ENCODE measurements at regions not wholly inside any gene's neighbourhood (a gene's known extent, or its start where the extent isn't known, plus 50 kb on each side); places are given as distances from the start of the nearest gene placed in this dataset.

DNA sequence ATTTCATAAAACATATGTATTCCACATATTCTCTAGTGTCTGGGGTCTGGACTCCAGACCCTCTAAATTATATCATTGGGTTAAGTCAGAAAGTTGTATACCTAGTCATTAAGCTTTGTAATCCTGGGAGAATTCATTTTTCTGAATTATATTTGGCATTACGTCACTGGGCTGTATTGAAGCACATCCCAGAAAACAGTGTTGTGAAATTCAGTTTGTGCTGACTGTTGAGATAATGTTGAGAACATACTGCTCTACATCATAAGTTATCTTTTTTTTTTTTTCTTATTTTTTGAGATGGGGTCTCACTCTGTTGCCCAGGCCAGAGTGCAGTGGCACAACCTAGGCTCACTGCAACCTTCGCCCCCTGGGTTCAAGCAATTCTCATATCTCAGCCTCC lies 153.1 kb upstream of the STT3B start:
- H2AFZ ChIP-seq (ENCODE audit: low read depth, low read length) = no peak overlapping the region
- WGBS = 75% methylated on average over 1 of the region's 2 CpGs
- H3K4me1 ChIP-seq (ENCODE audit: control insufficient read depth, insufficient read depth, low read depth, low read length) = no peaks in the 10 kb centered on the region
- no peak overlapping the region for H3K23ac ChIP-seq (ENCODE audit: low read length in 2 of 2)
- H3K9ac ChIP-seq (ENCODE audit: low read length) = no peak overlapping the region
- no peaks in the 10 kb centered on the region for H3K27me3 ChIP-seq (ENCODE audit: control insufficient read depth in 1 of 2, insufficient read depth in 1 of 2, low read length in 2 of 2)
- no peak overlapping the region for H2BK15ac ChIP-seq (ENCODE audit: low read depth, poor library complexity, severe bottlenecking)
- no peak overlapping the region for H4K91ac ChIP-seq (ENCODE audit: low read length)
- H2BK5ac ChIP-seq (ENCODE audit: low read depth, low read length, poor library complexity, severe bottlenecking) = no peak overlapping the region
- no peak overlapping the region for H3K4me3 ChIP-seq (ENCODE audit: insufficient read depth in 1 of 2, low read depth in 1 of 2, low read length in 2 of 2)
- H3K14ac ChIP-seq (ENCODE audit: low read length in 2 of 2) = no peak overlapping the region
- no peak overlapping the region for H2BK12ac ChIP-seq (ENCODE audit: low read length in 2 of 2)
- no peak overlapping the region for H4K8ac ChIP-seq (ENCODE audit: low read length)
- no peaks in the 10 kb centered on the region for H3K79me1 ChIP-seq (replicated peaks; ENCODE audit: low read length, poor library complexity, severe bottlenecking)
- no peak for DNase-seq
- no peak overlapping the region for H3K18ac ChIP-seq (ENCODE audit: low read depth in 1 of 2, low read length in 2 of 2)
- H3K4ac ChIP-seq (ENCODE audit: low read depth in 1 of 2, low read length in 2 of 2) = no peak overlapping the region
- no peak overlapping the region for H2AK5ac ChIP-seq (ENCODE audit: low read length, severe bottlenecking)
- H3K27ac ChIP-seq (ENCODE audit: low read length, poor library complexity, severe bottlenecking) = no peak overlapping the region
- no peaks in the 10 kb centered on the region for H3K9me3 ChIP-seq (ENCODE audit: control insufficient read depth, low read length)
- H2BK120ac ChIP-seq (ENCODE audit: low read depth, low read length) = no peak overlapping the region
- no peaks in the 10 kb centered on the region for H3K36me3 ChIP-seq (ENCODE audit: control insufficient read depth in 1 of 2, insufficient read depth in 2 of 2, low read depth in 1 of 2, low read length in 2 of 2)
- no peak overlapping the region for H3K4me2 ChIP-seq (ENCODE audit: low read length, poor library complexity, severe bottlenecking)

DNA sequence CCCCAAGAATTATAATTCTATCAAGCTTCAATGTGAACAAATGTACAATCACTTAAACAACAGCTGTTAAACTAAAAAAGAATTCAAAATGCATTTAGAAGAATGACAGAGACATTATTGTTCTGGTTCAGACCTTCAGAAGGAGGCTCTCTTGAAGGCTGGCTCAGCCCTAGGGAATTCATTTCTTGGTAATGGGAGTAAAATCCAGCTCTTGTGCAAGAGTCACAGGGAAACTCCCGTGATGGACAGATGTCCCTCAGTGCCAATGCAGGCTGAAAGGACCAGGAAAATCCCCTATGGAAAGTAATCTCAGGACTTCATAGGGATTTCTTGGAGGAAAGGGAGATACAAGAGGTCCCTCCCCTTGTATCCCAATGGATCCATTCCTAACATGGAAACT lies 149.9 kb upstream of the STT3B start:
- no peak overlapping the region for H4K8ac ChIP-seq (ENCODE audit: low read length)
- no peaks in the 10 kb centered on the region for H3K79me1 ChIP-seq (replicated peaks; ENCODE audit: low read length, poor library complexity, severe bottlenecking)
- 89% methylated on average over 1 of the region's 1 CpG for WGBS
- no peak overlapping the region for H3K14ac ChIP-seq (ENCODE audit: low read length in 2 of 2)
- H3K18ac ChIP-seq (ENCODE audit: low read depth in 1 of 2, low read length in 2 of 2) = no peak overlapping the region
- H3K9ac ChIP-seq (ENCODE audit: low read length) = no peak overlapping the region
- no peak overlapping the region for H3K27ac ChIP-seq (ENCODE audit: low read length, poor library complexity, severe bottlenecking)
- H2BK5ac ChIP-seq (ENCODE audit: low read depth, low read length, poor library complexity, severe bottlenecking) = no peak overlapping the region
- H2BK12ac ChIP-seq (ENCODE audit: low read length in 2 of 2) = no peak overlapping the region
- H3K4me2 ChIP-seq (ENCODE audit: low read length, poor library complexity, severe bottlenecking) = no peak overlapping the region
- H4K91ac ChIP-seq (ENCODE audit: low read length) = no peak overlapping the region
- no peak overlapping the region for H2AK5ac ChIP-seq (ENCODE audit: low read length, severe bottlenecking)
- no peak overlapping the region for H2AFZ ChIP-seq (ENCODE audit: low read depth, low read length)
- no peak overlapping the region for H3K4me3 ChIP-seq (ENCODE audit: insufficient read depth in 1 of 2, low read depth in 1 of 2, low read length in 2 of 2)
- no peak overlapping the region for H3K4ac ChIP-seq (ENCODE audit: low read depth in 1 of 2, low read length in 2 of 2)
- H3K9me3 ChIP-seq (ENCODE audit: control insufficient read depth, low read length) = no peaks in the 10 kb centered on the region
- H3K36me3 ChIP-seq (ENCODE audit: control insufficient read depth in 1 of 2, insufficient read depth in 2 of 2, low read depth in 1 of 2, low read length in 2 of 2) = no peaks in the 10 kb centered on the region
- H3K23ac ChIP-seq (ENCODE audit: low read length in 2 of 2) = no peak overlapping the region
- H3K27me3 ChIP-seq (ENCODE audit: control insufficient read depth in 1 of 2, insufficient read depth in 1 of 2, low read length in 2 of 2) = no peaks in the 10 kb centered on the region
- H2BK15ac ChIP-seq (ENCODE audit: low read depth, poor library complexity, severe bottlenecking) = no peak overlapping the region
- H2BK120ac ChIP-seq (ENCODE audit: low read depth, low read length) = no peak overlapping the region
- no peaks in the 10 kb centered on the region for H3K4me1 ChIP-seq (ENCODE audit: control insufficient read depth, insufficient read depth, low read depth, low read length)
- DNase-seq = no peak

DNA sequence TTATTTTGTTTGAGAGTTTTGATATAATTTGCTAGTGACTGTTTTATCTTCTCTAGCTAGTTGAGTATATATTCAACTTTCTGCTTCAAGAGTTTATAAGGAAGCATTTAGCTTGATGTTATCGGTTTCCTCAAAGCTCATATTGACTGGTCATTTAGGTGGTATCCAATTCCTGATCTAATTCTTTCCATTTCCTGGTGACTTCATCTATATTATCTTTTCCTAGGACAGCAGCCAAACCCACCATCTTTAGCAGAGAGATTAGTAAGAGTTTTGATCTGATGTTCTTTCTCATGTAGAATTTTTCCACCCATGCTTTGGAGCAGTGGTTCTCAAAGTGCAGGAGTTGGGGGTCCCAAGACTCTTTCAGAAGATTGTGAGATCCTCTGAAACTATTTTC lies 148.6 kb upstream of the STT3B start:
- no peak for DNase-seq
- no peak overlapping the region for H3K14ac ChIP-seq (ENCODE audit: low read length in 2 of 2)
- H3K4ac ChIP-seq (ENCODE audit: low read depth in 1 of 2, low read length in 2 of 2) = no peak overlapping the region
- H2BK12ac ChIP-seq (ENCODE audit: low read length in 2 of 2) = no peak overlapping the region
- no peak overlapping the region for H2BK5ac ChIP-seq (ENCODE audit: low read depth, low read length, poor library complexity, severe bottlenecking)
- H3K9me3 ChIP-seq (ENCODE audit: control insufficient read depth, low read length) = no peaks in the 10 kb centered on the region
- H3K23ac ChIP-seq (ENCODE audit: low read length in 2 of 2) = no peak overlapping the region
- no peak overlapping the region for H2BK120ac ChIP-seq (ENCODE audit: low read depth, low read length)
- H3K79me1 ChIP-seq (replicated peaks; ENCODE audit: low read length, poor library complexity, severe bottlenecking) = no peaks in the 10 kb centered on the region
- no peak overlapping the region for H2AK5ac ChIP-seq (ENCODE audit: low read length, severe bottlenecking)
- no peak overlapping the region for H3K4me3 ChIP-seq (ENCODE audit: insufficient read depth in 1 of 2, low read depth in 1 of 2, low read length in 2 of 2)
- no peak overlapping the region for H2AFZ ChIP-seq (ENCODE audit: low read depth, low read length)
- no peaks in the 10 kb centered on the region for H3K36me3 ChIP-seq (ENCODE audit: control insufficient read depth in 1 of 2, insufficient read depth in 2 of 2, low read depth in 1 of 2, low read length in 2 of 2)
- no peak overlapping the region for H2BK15ac ChIP-seq (ENCODE audit: low read depth, poor library complexity, severe bottlenecking)
- H3K27me3 ChIP-seq (ENCODE audit: control insufficient read depth in 1 of 2, insufficient read depth in 1 of 2, low read length in 2 of 2) = no peaks in the 10 kb centered on the region
- H3K4me1 ChIP-seq (ENCODE audit: control insufficient read depth, insufficient read depth, low read depth, low read length) = no peaks in the 10 kb centered on the region
- H3K4me2 ChIP-seq (ENCODE audit: low read length, poor library complexity, severe bottlenecking) = no peak overlapping the region
- no peak overlapping the region for H3K18ac ChIP-seq (ENCODE audit: low read depth in 1 of 2, low read length in 2 of 2)
- H3K9ac ChIP-seq (ENCODE audit: low read length) = no peak overlapping the region
- no peak overlapping the region for H3K27ac ChIP-seq (ENCODE audit: low read length, poor library complexity, severe bottlenecking)
- no CpG with 5 or more reads among the region's 1 CpG for WGBS
- H4K91ac ChIP-seq (ENCODE audit: low read length) = no peak overlapping the region
- no peak overlapping the region for H4K8ac ChIP-seq (ENCODE audit: low read length)

DNA sequence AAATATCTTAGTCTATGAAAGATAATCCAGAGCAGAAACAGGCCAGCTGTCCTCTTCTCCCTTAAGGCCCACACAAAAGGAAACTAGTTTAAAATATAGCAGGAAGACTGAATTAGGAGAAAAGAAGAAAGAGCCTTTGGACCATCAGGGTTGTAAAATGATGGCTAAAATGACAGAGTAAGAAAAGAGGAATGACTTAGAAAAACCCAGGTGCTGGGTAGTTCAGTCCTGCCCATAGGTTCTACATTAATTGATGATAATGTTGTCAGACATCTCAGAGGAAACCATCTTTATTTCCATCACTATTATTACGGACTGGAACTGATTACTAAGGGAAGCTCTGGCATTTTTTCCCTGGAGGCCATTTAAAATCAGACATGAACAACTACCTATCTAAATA lies 142.8 kb upstream of the STT3B start:
- no peaks in the 10 kb centered on the region for H3K4me1 ChIP-seq (ENCODE audit: control insufficient read depth, insufficient read depth, low read depth, low read length)
- H3K27ac ChIP-seq (ENCODE audit: low read length, poor library complexity, severe bottlenecking) = no peak overlapping the region
- WGBS = 90% methylated on average over 1 of the region's 1 CpG
- H3K9me3 ChIP-seq (ENCODE audit: control insufficient read depth, low read length) = no peaks in the 10 kb centered on the region
- H4K91ac ChIP-seq (ENCODE audit: low read length) = no peak overlapping the region
- H3K36me3 ChIP-seq (ENCODE audit: control insufficient read depth in 1 of 2, insufficient read depth in 2 of 2, low read depth in 1 of 2, low read length in 2 of 2) = no peaks in the 10 kb centered on the region
- H3K4me3 ChIP-seq (ENCODE audit: insufficient read depth in 1 of 2, low read depth in 1 of 2, low read length in 2 of 2) = no peak overlapping the region
- H3K79me1 ChIP-seq (replicated peaks; ENCODE audit: low read length, poor library complexity, severe bottlenecking) = no peaks in the 10 kb centered on the region
- H2BK120ac ChIP-seq (ENCODE audit: low read depth, low read length) = no peak overlapping the region
- no peak for DNase-seq
- no peak overlapping the region for H2BK15ac ChIP-seq (ENCODE audit: low read depth, poor library complexity, severe bottlenecking)
- H2AK5ac ChIP-seq (ENCODE audit: low read length, severe bottlenecking) = no peak overlapping the region
- no peak overlapping the region for H3K14ac ChIP-seq (ENCODE audit: low read length in 2 of 2)
- H2BK5ac ChIP-seq (ENCODE audit: low read depth, low read length, poor library complexity, severe bottlenecking) = no peak overlapping the region
- no peak overlapping the region for H3K18ac ChIP-seq (ENCODE audit: low read depth in 1 of 2, low read length in 2 of 2)
- no peak overlapping the region for H3K4ac ChIP-seq (ENCODE audit: low read depth in 1 of 2, low read length in 2 of 2)
- no peak overlapping the region for H3K4me2 ChIP-seq (ENCODE audit: low read length, poor library complexity, severe bottlenecking)
- H4K8ac ChIP-seq (ENCODE audit: low read length) = no peak overlapping the region
- H2BK12ac ChIP-seq (ENCODE audit: low read length in 2 of 2) = no peak overlapping the region
- H3K27me3 ChIP-seq (ENCODE audit: control insufficient read depth in 1 of 2, insufficient read depth in 1 of 2, low read length in 2 of 2) = no peaks in the 10 kb centered on the region
- H3K9ac ChIP-seq (ENCODE audit: low read length) = no peak overlapping the region
- H3K23ac ChIP-seq (ENCODE audit: low read length in 2 of 2) = no peak overlapping the region
- H2AFZ ChIP-seq (ENCODE audit: low read depth, low read length) = no peak overlapping the region
